Sciatic nerve (tissue), 2 donors: ENCODE measurements at regions not wholly inside any gene's neighbourhood (a gene's known extent, or its start where the extent isn't known, plus 50 kb on each side); places are given as distances from the start of the nearest gene placed in this dataset.

ENCODE experiments used
- ATAC-seq: fragments of 200-7000 bp; cut with Tn5 transposase; one replicate; pipeline ENCODE4 v1.9.1; 2020; ENCODE audit warnings: mild to moderate bottlenecking, moderate library complexity
- DNase-seq: peaks from one replicate; pipeline ENCODE4 v3.0.0-alpha.2; 2020; ENCODE audit warnings: low spot score
- intact Hi-C: fragments of 100-400 bp; cut with DNase I; formaldehyde crosslinking; loops from one replicate; pipeline ENCODE4 v1.14.2; 2022
- donor health status: DM: no; HTN: no; CAD: no.
- donor health status: DM: no; HTN: no; CAD: no.

GRCh38 chr7:125773113-125773785 lies 843.6 kb upstream of the POT1 start:
- intact Hi-C loops, result no loop called here
- DNase-seq (no peak), ATAC-seq (no peak)

- ATAC-seq (no peak), DNase-seq (no peak)
- intact Hi-C loops, result no loop called here
These were observed 818.3 kb upstream of the POT1 start for GRCh38 chr7:125747966-125748365.

GRCh38 chr7:125746510-125746909 lies 816.9 kb upstream of the POT1 start:
- DNase-seq, result no peak
- no peak for ATAC-seq
- intact Hi-C loops, result no loop called here

- no peak for DNase-seq
- intact Hi-C loops, result no loop called here
- no peak for ATAC-seq
These were observed 797.6 kb upstream of the POT1 start for GRCh38 chr7:125727215-125727614.

- intact Hi-C loops, result no loop called here
- ATAC-seq (no peak), DNase-seq (no peak)
These were observed 766.0 kb upstream of the POT1 start for GRCh38 chr7:125695626-125696025.

GRCh38 chr7:125683156-125683555 lies 753.5 kb upstream of the POT1 start:
- no peak for ATAC-seq
- intact Hi-C loops, result no loop called here

GRCh38 chr7:125681508-125681907 lies 751.9 kb upstream of the POT1 start:
- intact Hi-C loops, result no loop called here
- no peak for ATAC-seq
- DNase-seq, result no peak

More at GRCh38 chr7:125683156-125683555, 753.5 kb upstream of the POT1 start:
- DNase-seq, result no peak

GRCh38 chr7:125678771-125679170 lies 749.1 kb upstream of the POT1 start:
- no peak for DNase-seq
- intact Hi-C loops, result no loop called here
- no peak for ATAC-seq

- DNase-seq, result no peak
- intact Hi-C loops, result no loop called here
- ATAC-seq, result no peak
These were observed 746.0 kb upstream of the POT1 start for GRCh38 chr7:125675640-125676039.

GRCh38 chr7:125675169-125675568 lies 745.5 kb upstream of the POT1 start:
- no peak for DNase-seq
- intact Hi-C loops, result no loop called here

GRCh38 chr7:125670926-125671572 lies 741.4 kb upstream of the POT1 start:
- intact Hi-C loops, result no loop called here
- ATAC-seq (no peak), DNase-seq (no peak)

More at GRCh38 chr7:125675169-125675568, 745.5 kb upstream of the POT1 start:
- no peak for ATAC-seq

GRCh38 chr7:125668321-125668993 lies 738.8 kb upstream of the POT1 start:
- no peak for ATAC-seq
- intact Hi-C loops, result no loop called here

GRCh38 chr7:125664625-125665024 lies 735.0 kb upstream of the POT1 start:
- intact Hi-C loops, result no loop called here
- ATAC-seq, result no peak
- no peak for DNase-seq

More at GRCh38 chr7:125668321-125668993, 738.8 kb upstream of the POT1 start:
- no peak for DNase-seq

GRCh38 chr7:125663961-125664360 lies 734.3 kb upstream of the POT1 start:
- intact Hi-C loops, result no loop called here
- ATAC-seq (no peak), DNase-seq (no peak)

GRCh38 chr7:125661677-125662076 lies 732.1 kb upstream of the POT1 start:
- no peak for ATAC-seq
- DNase-seq, result no peak

GRCh38 chr7:125661006-125661405 lies 731.4 kb upstream of the POT1 start:
- ATAC-seq (no peak), DNase-seq (no peak)
- intact Hi-C loops, result no loop called here

More at GRCh38 chr7:125661677-125662076, 732.1 kb upstream of the POT1 start:
- intact Hi-C loops, result no loop called here

- DNase-seq, result no peak
- no peak for ATAC-seq
- intact Hi-C loops, result no loop called here
These were observed 724.5 kb upstream of the POT1 start for GRCh38 chr7:125654076-125654475.

- DNase-seq, result no peak
- no peak for ATAC-seq
- intact Hi-C loops, result no loop called here
These were observed 722.4 kb upstream of the POT1 start for GRCh38 chr7:125651823-125652528.

GRCh38 chr7:125648543-125648942 lies 718.9 kb upstream of the POT1 start:
- intact Hi-C loops, result no loop called here
- DNase-seq (no peak), ATAC-seq (no peak)

- intact Hi-C loops, result no loop called here
- DNase-seq (no peak), ATAC-seq (no peak)
These were observed 716.1 kb upstream of the POT1 start for GRCh38 chr7:125645770-125646169.
